HG03097 (cell line): ENCODE measurements at regions not wholly inside any gene's neighbourhood (a gene's known extent, or its start where the extent isn't known, plus 50 kb on each side); places are given as distances from the start of the nearest gene placed in this dataset.

Source experiments
- ATAC-seq: cut with Tn5 transposase; IDR thresholded peaks from one replicate; pipeline ENCODE4 v1.9.1; 2021; ENCODE audit not compliant: unreplicated experiment, low FRiP score

DNA sequence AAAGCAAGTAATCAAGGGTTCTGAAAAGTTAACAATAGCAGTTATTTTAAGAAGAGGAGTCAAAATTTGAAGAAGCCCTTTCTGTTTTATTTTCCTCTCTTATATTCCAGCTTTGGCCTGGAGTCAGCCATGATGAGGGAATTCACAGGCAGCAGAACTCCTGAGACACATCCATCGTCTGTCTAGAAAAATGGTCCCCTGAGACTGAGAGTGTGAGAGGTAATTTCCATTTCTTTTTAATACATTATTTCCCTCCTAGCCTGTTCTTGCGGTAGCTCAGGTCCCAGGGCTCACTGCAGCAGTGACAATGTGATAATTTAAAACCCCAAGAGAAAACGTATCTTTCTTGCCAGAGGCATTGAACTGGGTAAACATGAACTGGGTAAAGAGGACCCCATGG is 296.0 kb downstream of the SMOC2 start:
- ATAC-seq = no peak

DNA sequence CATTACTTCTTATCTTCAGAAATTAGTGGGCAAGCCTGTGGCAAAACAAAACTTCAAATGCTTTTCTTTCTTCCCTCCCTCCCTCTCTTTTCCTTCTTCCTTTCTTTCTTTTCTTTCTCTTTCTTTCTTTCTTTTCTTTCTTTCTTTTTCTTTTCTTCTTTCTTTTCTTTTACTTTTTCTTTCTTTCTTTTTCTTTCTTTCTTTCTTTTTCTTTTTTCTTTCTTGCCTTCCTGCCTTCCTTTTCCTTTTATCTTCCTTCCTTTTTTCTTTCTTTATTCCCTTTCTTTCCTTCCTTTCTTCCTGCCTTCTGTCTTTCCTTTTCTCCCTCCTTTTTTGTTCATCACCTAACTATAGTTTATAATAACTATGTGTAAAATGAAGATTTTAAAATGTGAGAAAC is 295.1 kb downstream of the SMOC2 start:
- ATAC-seq = no peak

DNA sequence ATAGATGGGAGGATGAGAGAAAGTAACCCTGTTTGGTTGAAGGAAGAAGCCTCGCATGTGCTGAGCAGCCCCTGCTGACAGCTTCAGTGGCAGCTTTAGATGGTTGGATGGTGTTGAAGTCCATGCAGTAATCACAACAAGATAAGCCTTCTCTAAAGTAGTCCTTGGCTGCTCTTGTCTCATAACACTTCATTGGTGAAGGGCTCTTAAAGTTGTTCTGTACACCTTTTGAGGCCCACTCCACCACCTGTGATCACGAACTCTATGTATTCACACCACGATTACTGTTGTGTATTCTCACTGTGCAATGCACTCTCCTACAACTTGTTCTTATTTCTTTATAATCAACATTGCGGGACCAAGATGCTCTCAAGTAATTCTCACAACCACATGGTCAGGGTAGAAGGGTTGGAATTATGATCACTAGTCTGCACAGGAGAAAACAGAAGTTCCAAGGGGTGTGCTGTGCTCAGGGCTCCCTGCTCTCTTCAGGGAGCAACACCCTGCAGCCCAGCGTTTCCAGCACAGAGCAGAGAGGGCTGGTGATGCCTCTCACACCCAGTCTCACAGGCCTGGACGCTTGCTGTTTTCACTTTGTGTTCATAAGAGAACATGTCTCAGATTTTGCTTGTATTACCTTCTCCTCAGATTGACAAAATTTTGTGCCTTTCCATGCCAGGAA is 294.4 kb downstream of the SMOC2 start:
- ATAC-seq = no peak

DNA sequence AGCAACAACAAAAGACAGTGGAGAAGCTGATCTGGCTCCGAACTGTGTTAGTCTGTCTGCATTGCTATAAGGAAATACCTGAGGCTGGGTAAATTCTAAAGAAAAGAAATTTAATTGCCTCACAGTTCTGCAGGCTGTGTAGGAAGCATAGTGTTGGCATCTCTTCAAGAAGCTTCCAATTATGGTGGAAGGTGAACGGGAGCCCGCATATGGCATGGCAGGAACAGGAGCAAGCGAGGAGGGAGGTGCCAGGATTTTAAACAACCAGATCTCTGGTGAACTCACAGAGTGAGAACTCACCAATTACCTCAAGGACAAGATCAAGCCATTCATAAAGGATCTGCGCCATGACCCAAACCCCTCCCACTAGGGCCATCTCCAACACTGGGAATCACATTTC is 293.5 kb downstream of the SMOC2 start:
- no peak for ATAC-seq

DNA sequence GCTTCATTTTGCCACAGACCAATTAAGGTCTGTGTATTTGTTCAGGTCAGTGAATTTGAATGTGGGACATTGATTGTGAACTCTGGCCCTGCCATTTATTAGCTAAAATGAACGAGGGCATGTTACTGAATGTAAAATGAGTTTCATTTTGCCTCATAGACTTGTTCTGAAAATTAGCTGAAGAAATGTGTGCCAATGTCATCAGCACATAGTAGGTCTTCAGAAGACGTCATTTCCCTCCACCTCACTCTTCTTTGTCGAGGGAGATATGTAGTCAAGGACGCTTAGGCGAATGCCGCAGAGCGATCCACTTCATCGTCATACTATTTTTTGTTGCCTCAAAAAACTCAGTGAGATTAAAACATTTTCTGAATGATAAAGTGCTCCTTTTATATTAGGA is 291.7 kb downstream of the SMOC2 start:
- ATAC-seq = no peak

DNA sequence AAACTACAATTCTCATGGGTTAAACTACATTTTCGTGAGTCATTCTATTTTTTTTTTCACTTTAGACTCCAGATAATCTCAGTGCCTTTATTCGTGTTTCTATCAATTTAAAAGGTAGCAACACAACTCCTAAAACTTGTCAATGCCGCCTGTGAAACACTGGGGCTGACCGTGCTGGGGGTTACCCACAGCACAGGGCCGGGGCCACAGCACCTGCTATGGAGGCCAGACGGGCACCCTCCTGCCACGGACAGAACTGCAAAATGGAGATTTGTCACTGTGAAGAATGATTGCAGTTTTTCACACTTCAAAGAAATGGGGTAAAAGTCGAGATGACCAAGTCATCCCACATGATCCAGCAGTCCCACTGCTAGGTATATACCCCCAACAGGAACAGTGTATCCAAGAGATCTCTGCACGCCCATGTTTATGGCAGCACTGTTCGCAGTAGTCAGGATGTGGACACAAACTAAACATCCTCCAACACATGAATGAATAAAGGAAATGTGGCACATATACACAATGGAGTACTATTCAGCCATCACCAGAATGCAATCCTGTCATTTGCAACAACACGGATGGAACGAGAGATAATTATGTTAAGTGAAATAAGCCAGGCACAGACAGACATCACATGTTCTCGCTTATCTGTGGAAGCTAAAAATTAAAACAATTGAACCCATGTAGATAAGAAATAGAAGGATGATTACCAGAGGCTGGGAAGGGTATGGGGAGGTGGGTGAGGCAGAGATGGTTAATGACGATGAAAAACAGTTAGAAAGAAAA is 290.1 kb downstream of the SMOC2 start:
- no peak for ATAC-seq

DNA sequence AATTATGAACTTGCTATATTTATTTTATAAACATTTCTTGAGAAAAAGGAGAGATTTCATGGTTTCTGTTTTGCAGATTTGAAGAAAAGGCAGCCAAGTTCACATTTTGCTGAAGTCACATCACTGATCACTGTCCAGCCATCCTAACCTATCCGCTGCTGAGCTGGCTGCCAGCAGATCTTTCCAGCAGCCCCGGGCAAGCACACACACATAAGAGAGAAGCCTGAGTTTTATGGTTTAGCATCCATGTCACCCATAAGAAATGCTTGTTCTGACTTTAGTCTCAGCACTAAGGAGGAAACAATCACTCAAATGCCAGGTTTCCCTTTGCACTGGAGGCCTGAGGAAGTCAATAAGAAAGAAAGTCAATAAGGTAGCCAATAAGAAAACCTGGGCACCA is 287.1 kb downstream of the SMOC2 start:
- no peak for ATAC-seq

DNA sequence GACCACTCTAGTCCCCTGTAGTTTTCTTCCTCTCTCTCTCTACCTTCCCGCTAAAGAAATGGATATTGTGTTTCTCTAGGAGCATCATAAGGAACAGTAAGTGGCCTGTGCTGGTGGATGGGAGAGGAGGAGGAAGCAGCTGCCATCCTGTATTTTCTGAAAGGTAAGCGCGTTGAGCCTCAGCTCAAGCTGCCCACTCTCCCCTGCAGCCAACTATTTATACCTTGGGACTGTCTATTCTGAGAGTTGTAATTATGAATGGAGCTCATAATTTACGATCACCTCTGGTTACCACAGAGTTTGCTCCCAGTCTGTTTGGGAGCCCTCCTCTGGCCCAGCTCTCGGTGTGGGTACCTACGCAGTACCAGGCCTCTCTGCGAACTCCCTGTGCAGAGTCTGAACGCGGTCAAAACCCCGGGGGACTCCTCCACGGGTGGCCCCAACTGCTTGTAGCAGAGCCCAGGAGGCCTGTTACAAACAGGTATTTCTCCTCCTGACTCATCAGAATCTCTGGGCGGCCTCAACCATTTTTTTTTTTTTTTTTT is 285.4 kb downstream of the SMOC2 start:
- no peak for ATAC-seq

DNA sequence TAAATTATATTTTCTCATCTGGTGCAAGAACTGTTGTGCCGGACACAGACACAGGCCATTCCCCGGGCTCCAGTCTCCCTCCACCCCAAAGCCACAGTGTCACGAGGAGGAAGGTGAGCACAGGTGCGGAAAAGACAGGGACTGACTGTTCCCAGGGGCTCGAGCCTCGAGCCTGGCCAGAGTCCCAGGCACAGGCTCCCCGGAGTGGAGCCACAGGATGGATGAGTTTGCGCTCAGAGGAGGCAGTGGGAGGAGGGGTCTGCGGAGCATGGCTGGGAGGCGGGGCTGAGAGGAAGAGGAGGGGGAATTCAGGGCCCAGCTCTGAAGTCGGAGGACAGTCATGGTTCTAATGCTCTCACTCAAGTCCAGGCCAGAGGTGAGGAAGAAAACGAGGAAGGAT is 284.8 kb downstream of the SMOC2 start:
- ATAC-seq = no peak

DNA sequence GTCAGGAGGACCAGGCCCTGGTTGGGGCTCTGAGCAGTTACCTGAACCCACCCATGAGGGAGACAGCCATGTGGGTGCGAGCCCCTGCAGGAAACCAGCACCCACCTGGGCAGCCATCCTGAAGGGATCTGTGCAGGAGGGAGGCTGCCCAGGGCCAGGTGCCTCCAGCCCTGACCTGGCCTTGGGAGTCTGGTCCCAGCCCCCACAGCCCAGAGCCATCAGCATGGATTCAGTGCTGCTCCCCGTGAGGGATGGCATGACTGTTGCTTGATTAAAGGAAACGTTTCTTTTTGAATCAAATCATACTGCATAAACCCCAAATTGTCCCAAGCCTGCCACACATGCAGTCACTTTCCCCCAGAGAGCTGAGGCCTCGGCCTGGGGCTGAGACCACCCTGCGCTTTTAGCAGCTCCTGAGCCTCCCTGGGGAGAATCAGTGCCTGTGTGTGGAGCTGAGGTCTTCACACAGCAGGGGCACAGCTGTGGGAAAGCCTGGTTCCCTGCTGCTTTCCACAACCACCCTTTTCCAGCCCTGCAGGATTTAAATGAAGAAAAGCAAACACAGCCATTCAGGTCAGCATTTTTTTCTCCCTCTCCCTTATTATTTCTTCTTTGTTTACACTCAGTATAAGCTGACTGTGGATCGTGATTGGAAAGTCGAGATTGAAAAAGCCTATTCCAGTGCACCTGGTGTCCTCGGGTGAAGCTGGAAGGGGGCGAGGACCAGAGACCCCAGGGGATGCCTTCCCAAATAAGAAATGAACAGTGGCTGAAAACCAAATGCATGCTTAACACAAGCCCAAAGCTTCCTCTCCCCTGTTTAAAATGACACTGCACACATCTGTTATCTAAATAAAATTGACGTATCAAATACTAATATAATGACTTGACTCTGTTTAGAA is 283.9 kb downstream of the SMOC2 start:
- ATAC-seq = no peak

DNA sequence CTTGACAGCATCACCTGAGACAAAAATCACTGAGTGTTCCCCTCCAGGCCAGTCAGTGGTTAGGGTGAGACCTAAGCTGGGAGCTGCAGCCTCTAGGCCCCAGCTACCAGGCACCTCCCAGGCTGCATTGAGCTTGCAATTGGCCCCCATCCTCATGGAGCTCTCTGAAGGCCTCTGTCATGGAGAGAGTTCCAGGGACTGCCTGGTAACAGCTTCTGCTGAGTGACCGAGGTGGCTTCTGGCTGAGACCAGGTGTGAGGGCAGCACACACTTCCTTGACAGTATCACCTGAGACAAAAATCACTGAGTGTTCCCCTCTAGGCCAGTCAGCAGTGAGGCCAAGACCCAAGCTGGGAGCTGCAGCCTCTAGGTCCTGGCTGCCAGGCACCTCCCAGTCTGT is 283.0 kb downstream of the SMOC2 start:
- ATAC-seq = no peak

DNA sequence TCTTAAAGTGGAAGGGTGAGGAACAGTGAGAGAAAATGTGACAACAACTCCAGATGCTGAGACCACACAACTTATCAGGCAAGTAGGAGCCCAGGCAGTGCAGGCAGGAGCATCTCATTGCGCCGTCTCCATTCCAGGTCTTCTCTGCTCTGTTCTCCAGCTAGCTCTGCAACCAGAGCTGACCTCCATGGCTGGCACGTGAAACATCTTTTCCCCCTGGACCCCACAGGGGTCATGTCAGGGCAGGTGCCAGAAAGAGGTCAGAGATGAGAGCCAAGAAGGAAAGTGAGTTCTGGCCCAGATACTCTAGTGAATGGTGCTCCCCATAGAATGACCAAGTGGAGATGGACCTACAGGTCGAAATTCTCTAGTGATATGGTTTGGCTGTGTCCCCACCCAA is 281.4 kb downstream of the SMOC2 start:
- no peak for ATAC-seq

DNA sequence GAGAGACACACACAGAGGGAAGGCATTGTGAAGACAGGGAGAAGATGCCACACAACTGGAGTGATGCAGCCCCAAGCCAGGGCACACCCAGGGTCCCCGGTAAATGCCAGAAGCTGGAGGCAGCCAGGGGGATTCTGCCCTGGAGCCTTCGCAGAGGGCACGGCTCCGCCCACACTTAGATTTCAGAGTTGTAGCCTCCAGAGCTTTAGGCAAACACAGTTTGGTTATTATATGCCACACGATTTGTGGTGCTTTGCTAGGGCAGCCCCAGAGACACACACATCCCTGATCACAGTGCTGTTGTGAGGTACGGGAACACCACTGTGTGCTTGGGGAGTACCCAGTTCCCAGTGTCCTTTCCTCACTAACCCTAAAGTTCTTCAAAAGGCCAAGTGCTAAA is 280.6 kb downstream of the SMOC2 start:
- no peak for ATAC-seq

DNA sequence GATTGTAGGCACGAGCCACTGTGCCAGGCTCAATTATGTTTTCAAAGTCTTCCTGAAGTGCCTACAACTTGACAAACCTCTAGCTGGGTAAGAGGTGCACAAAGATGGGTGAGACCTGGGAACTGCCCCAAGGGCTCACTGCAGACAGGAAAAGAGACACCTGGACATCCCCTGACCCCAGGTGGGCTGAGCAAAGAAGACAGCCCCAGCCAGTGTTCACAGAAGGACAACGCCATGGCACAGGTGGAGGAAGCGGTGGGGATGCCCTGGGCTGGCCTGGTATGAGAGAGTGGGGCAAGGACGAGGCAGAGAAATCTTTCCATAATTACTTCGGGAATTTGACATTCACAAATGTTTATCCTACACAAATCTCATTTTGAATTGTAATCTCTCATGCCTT is 278.9 kb downstream of the SMOC2 start:
- ATAC-seq = no peak

DNA sequence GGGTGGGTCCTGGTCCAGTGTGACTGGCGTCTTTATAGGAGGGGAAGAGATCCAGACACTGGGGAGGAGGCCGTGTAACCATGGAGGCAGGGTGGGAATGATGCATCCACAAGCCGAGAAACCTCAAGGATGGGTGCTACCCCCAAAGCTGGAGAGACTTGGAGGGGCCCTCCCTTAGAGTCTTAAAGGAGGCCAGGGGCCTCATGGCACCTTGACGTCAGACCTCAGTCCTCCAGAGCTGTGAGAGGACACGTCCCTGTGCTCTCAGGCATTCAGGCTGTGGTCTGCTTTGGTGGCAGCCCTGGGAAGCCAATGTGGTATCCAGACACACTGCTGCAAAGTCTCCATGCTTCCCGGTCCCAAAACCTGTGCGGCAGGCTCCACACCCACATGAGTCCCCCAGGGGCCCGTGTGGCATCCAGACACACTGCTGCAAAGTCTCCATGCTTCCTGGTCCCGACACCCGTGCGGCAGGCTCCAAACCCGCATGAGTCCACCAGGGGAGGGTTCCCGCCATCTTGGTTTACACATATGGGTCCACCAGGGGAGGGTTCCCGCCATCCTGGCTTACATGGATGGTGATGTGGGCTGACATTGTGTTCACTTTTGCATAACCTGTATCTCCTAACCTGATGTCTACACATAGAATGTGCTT is 278.0 kb downstream of the SMOC2 start:
- no peak for ATAC-seq
